ENCODE measurements at regions not wholly inside any gene's neighbourhood (a gene's known extent, or its start where the extent isn't known, plus 50 kb on each side); places are given as distances from the start of the nearest gene placed in this dataset.
"Not testable (repeated sequence)": the region's sequence is repeated elsewhere in the genome, so short reads cannot be mapped to it uniquely, and the experiment has no call there.

DNA sequence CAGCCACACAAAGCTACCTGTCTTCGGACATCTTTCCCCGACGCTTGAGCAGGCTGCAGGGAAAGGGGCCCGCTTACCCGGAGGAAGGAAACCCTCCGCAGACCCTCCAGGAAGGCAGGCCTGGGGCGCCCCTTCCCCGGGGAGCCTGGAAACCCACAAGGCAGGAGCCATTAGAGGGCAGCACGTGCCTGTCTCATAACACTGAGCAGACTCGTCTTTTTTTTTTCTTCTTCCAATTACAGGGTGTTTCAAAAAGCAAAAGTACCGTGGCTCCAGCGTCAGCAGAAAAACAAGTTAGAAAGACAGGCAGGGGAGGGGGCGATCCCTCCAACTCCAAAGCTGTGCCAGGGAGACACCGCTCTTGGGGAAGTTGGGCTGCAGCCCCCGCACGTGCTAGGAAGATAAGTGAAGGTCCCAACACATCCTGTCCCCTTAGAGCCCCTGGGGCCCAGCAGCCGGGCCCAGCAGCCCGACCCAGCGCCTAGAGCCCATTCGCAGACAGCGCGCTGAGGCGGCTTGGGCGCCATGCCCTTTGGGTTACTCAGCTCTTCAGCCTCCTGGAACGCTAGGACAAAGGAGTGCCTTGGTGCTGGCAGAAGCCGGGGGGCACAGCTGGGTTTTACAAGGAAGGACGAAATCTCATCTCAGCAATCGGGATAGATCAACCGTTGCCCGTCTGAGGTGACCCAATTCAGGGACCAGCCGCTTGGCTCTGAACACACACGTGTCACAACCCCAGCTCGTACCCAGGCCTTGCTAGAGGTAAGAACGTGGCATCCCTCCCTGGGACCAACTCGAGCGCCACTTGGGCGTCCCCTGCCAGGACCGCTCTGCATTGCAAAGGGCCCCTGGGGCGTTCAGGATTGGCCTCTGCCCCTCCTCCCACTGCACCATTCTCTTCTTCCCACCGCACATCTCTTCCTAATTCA lies 136.3 kb downstream of the LY86 start:
- peak; percentile 20 for DNase-seq

DNA sequence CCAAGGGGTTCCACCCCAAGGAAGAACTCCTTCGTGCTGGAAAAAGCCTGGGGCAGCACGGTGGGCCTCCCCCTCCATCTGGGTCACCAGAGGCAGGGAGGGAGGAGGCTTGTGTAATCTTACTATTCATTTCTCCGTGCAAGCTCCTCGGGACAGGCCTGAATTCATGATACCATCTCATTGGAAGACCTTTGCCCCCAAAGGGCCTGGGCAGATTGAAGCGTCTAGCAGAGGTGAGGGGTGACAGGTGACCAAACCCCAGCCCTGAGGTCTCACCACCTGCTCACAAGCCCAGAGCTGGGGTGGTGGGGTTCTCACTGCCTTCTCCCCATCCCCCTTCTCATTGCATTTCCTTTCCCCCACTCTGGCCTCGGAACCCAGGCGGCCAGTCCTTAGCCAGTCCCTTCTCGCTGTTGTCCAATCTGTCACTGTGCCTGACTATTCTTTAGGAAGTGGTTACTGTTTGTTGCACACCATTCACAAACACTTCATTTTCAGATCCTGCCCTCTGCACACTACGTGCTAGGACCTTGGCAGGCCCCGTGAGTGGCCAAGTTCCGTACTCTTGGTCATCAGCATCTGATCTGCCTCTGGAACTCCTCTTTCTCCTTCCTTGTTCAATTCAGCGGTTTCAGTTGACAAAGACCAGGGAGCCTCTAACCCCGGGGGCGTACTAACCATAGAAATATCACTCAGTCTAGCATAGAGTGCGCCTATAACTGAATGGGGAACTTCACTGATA lies 137.1 kb downstream of the LY86 start:
- DNase-seq: no peak

- no peak for DNase-seq
Measured at GRCh38 chr6:6728169-6728941, 139.8 kb downstream of the LY86 start.

DNA sequence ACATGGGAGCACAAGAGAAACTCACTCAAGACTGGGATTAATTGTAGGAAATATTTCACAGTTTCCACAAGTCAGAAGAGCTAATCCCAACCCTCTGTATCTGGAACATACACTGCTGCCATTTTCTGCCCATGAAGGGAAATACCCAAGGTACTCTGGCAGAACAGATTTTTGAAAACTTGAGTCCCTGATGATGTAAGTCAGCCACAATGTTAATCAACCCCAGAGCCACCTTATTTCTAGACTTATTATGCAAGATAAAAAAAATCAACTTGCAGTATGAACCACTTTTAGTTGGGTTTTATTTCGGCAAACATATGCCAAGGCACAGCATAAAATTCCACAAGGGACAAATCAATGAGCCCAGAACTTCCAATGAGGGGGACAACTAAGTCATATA lies 141.5 kb downstream of the LY86 start:
- no peak for DNase-seq

DNA sequence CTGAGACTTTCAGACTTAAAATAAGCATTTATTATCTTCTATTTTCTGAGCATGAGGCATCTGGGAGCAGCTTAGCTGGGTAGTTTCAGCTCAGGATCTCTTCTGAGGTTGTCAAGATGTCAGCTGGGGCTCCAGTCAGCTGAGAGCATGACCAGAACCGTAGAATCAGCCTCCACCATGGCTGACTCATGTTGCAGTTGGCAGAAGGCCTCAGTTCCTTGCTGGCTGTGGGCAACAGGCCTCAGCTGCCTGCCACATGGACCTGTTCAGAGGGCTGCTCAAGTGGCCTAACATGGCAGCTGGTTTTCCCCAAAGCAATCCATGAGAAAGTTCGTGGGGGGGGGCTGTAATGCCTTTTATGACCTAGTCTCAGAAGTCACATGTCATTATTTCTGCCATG lies 142.3 kb downstream of the LY86 start:
- no peak for DNase-seq

DNA sequence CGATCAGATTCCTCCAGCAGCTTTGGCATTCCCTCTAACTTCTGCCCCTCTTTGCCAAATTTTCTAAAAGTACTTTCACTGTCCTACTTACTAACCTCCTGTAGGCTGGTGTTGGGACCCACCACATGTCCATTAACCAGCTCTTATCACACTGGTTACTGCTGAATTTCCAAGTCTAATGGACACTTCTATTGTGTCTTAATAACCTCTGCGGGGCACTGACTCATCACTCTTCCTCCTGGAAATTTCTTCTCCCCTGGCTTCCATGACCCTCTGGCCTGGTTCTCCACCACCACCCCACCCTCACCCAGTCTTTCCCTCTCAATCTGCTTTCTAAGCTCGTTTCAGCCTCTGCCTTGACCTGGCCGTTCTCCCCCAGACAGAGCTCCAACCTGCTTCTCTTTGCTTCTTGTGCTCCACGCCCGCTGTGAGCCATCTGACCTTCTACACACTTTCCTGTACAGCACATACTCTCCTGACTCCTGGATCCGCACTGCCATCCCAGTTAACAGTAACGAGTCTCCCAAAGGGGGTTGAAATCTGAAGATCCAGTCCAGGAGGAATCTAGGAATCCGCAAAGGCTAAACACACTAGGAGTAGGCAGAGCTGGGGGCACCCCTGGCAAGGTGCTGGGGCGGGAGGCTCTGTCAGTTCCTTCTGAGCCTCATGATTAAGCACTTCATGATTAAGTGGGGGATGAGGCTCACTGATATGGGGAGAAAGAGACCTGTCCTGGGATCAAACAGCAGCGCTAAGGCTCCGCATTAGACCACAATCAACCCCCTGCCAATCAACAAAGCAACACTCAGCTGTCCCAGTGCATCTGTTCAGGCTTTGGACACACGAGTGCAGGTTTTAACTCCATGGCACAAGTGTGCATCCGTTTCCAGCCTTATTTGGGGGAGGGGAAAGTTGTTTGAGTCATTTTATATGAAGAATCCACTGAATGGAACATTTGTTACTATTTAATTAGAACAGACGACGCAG lies 146.3 kb downstream of the LY86 start:
- DNase-seq: no peak

GRCh38 chr6:6736791-6737654 lies 148.5 kb downstream of the LY86 start:
- no peak for DNase-seq

GRCh38 chr6:6737671-6738070 lies 149.2 kb downstream of the LY86 start:
- DNase-seq: no peak

DNA sequence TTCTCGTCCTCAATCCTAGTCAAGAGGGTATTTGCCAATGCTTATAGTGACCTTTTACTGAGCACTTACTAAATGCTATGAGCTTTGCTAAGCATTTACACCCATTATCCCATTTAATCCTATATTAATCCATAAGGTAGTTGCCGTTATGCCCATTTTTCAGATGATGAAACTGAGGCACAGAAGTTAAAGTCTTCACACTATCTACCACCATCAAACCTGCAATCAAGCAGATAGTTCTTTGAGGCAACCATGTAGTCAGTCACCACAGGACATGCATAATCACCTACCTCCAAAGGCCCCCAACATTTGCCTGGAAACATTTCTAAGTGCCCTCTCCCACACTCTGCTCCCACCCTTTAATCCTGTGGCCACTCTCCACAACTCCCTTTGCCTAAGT lies 149.6 kb downstream of the LY86 start:
- DNase-seq: no peak

DNA sequence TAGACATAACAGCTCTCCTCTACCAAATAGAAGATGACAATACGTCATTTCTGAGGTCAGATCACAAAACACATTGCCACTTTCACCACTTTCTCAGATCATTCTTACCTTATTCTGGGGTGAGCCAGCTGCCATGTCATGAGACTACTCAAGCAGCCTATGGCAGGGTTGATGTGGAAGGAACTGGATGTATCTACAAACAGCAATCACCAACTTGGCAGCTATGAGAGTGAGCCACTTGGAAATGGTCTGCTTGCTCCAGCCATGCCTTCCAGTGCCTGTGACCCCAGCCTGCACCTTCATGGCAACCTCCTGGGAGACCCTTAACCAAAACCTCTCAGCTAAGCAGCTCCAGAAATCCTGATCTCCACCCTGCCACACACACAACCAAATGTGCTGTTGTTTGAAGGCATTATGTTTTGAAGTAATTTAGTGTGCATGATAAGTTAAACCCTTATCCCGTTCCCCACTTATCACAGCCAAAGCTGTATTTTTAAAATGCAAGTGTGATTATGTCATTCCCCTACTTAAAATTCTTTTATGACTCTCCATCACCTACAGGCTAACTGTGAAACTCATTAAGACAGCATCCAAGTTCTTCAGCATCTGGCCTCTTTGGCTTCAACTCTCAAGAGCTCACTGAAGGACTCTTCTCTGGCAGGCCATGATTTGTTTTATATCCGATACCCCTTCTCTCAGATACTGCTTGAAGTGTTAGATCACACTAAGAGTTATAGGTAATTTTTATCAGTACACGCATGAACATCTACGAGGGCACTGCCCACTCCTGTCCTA lies 150.6 kb downstream of the LY86 start:
- no peak for DNase-seq

- DNase-seq: no peak
Measured at GRCh38 chr6:6740595-6740994, 152.1 kb downstream of the LY86 start.

DNA sequence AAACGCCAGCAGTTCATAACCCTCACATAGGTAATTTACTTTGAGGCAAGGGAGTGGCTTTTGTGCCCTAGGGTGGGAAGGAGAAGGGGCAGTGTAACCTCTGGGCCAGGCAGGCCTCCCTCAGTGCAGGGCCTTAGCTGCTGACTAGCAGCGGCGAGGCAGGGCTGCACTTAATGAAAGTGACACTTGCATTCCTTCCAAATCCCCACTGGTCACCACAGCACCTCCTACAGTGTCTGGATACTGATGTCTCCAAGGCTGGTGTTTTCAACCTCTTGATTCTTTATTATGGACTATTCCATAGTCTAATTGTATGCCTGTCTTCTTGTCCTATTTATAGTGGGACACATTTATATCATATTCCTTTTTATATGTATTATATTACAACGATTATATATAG lies 152.7 kb downstream of the LY86 start:
- no peak for DNase-seq

DNA sequence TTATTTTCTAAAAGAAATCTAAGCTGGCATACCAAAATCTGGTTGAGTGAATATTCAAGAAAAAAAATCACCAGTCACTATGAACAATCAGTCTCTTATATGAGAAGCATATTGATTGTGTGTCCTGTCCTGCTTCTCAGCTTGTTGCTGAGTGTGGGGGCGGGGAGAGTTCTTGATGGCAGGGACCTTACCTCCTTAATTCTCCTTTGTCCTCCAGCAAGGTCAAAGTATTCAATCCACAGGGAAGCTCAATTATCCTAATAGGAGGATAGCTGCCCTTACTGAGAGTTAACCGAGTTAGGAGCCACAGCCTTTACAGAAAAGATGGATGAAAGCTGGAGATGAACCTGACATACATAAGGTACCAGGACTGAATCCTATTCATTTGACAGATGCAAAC lies 154.0 kb downstream of the LY86 start:
- DNase-seq: no peak

GRCh38 chr6:6744551-6744950 lies 156.0 kb downstream of the LY86 start:
- DNase-seq: no peak

DNA sequence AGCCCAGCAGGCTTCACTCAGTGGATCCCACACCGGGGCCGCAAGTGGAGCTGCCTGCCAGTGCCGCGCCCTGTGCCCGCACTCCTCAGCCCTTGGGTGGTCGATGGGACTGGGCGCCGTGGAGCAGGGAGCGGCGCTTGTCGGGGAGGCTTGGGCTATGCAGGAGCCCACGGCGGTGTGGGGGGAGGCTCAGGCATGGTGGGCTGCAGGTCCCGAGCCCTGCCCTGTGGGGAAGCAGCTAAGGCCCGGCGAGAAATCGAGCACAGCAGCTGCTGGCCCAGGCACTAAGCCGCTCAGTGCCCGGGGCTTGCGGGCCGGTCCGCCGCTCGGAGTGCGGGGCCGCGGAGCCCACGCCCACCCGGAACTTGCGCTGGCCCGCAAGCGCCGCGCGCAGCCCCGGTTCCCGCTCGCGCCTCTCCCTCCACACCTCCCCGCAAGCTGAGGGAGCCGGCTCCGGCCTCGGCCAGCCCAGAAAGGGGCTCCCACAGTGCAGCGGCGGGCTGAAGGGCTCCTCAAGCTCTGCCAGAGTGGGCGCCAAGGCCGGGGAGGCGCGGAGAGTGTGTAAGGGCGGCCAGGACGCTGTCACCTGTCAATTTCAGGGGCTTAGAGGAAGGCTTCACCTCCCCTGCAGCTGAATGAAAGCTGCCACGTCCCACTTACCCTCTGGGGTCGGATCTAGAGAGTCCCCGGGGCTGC lies 157.3 kb downstream of the LY86 start:
- DNase-seq: not testable (repeated sequence)

- no peak for DNase-seq
Measured at GRCh38 chr6:6746333-6746969, 157.9 kb downstream of the LY86 start.

DNA sequence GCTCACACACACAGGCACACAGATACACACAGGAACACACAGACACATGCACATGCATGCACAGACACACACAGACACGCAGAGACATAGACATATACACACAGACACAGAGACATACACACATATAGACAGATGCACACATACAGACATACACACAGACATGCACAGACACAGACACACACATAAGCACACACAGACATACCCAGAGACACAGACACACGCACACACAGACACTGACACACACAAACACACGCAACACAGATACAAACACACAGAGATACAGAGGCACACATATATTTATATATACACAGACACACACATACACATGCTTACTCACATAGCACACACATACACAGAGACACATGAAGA lies 158.4 kb downstream of the LY86 start:
- no peak for DNase-seq

GRCh38 chr6:6747371-6747770 lies 158.9 kb downstream of the LY86 start:
- no peak for DNase-seq

- no peak for DNase-seq
Measured at GRCh38 chr6:6748001-6748400, 159.5 kb downstream of the LY86 start.
